OCI-LY1 (cell line): ENCODE measurements at regions not wholly inside any gene's neighbourhood (a gene's known extent, or its start where the extent isn't known, plus 50 kb on each side); places are given as distances from the start of the nearest gene placed in this dataset.

Source experiments
- H2AFZ ChIP-seq: fragments of 200-600 bp; sonication (generic), shearing (Covaris generic); 2 replicates; pipeline ENCODE4 v1.6.0; 2014; ENCODE audit warnings: antibody characterized with exemption, mild to moderate bottlenecking, low read length
- H3F3A ChIP-seq: fragments of 200-600 bp; sonication (generic), shearing (Covaris generic); 2 replicates; pipeline ENCODE4 v1.6.0; 2014; ENCODE audit warnings: mild to moderate bottlenecking, antibody characterized with exemption, low read length, moderate library complexity; ENCODE audit not compliant: insufficient read depth
- H3K27ac ChIP-seq: fragments of 200-600 bp; sonication (generic); 2 replicates; pipeline ENCODE4 v1.5.1; 2014; ENCODE audit warnings: low read length, mixed run types, mild to moderate bottlenecking, low read depth; ENCODE audit not compliant: poor library complexity, severe bottlenecking
- H3K27me3 ChIP-seq: fragments of 200-600 bp; sonication (generic); 2 replicates; pipeline ENCODE4 v1.6.0; 2014; ENCODE audit warnings: antibody characterized with exemption, mild to moderate bottlenecking, low read length, moderate library complexity; ENCODE audit not compliant: insufficient read depth
- H3K36me3 ChIP-seq: fragments of 200-600 bp; sonication (generic); 2 replicates; pipeline ENCODE4 v1.6.1; 2014; ENCODE audit warnings: mild to moderate bottlenecking, antibody characterized with exemption, low read length, moderate library complexity, mixed read lengths; ENCODE audit not compliant: insufficient read depth
- H3K4me1 ChIP-seq: fragments of 200-600 bp; sonication (generic); 2 replicates; pipeline ENCODE4 v1.5.1; 2014; ENCODE audit warnings: mild to moderate bottlenecking, low read length, moderate library complexity; ENCODE audit not compliant: insufficient read depth, severe bottlenecking
- H3K4me2 ChIP-seq: fragments of 200-600 bp; sonication (generic), shearing (Covaris generic); 2 replicates; pipeline ENCODE4 v1.6.1; 2014; ENCODE audit warnings: low read length
- H3K4me3 ChIP-seq: fragments of 200-600 bp; sonication (generic); 2 replicates; pipeline ENCODE4 v1.5.1; 2014; ENCODE audit warnings: low read length, low read depth, mild to moderate bottlenecking, mixed read lengths; ENCODE audit not compliant: poor library complexity, severe bottlenecking
- H3K79me2 ChIP-seq: fragments of 200-600 bp; shearing (Covaris generic); 2 replicates; pipeline ENCODE4 v1.6.1; 2016; ENCODE audit warnings: mixed run types, low read length, mixed read lengths; ENCODE audit not compliant: insufficient read depth
- H3K9ac ChIP-seq: fragments of 200-600 bp; sonication (generic), shearing (Covaris generic); 2 replicates; pipeline ENCODE4 v1.6.1; 2014; ENCODE audit warnings: mild to moderate bottlenecking, low read length, mixed read lengths
- H3K9me2 ChIP-seq: fragments of 200-600 bp; sonication (generic), shearing (Covaris generic); 2 replicates; pipeline ENCODE4 v1.6.1; 2014; ENCODE audit warnings: low read depth, mild to moderate bottlenecking, low read length, mixed read lengths
- H3K9me3 ChIP-seq: fragments of 200-600 bp; shearing (Covaris generic); 2 replicates; pipeline ENCODE4 v1.6.1; 2014; ENCODE audit warnings: low read length, mixed read lengths
- H4K20me1 ChIP-seq: fragments of 200-600 bp; sonication (generic), shearing (Covaris generic); 2 replicates; pipeline ENCODE4 v1.6.0; 2016; ENCODE audit warnings: mild to moderate bottlenecking, low read length; ENCODE audit not compliant: insufficient read depth
- CTCF ChIP-seq: fragments of 200-600 bp; sonication (generic), shearing (Covaris generic); IDR thresholded peaks from 2 replicates; pipeline ENCODE4 v1.5.1; 2017; ENCODE audit warnings: mild to moderate bottlenecking, antibody characterized with exemption, low read length, moderate library complexity, mixed read lengths
- EZH2 ChIP-seq: fragments of 200-600 bp; sonication (generic), shearing (Covaris generic); IDR thresholded peaks from 2 replicates; pipeline ENCODE4 v1.8.0; 2017; ENCODE audit warnings: borderline replicate concordance, mixed run types, mild to moderate bottlenecking, antibody characterized with exemption, low read length, moderate library complexity, mixed read lengths

GRCh38 chr13:58190577-58190976 lies 559.0 kb downstream of the PCDH17 start:
- Histone ChIP-seq H4K20me1 (no peaks in the 10 kb centered on the region), H3F3A (no peaks in the 10 kb centered on the region), H3K9me3 (no peaks in the 10 kb centered on the region), H3K4me3 (no peak overlapping the region), H3K27ac (no peak overlapping the region), H3K36me3 (no peaks in the 10 kb centered on the region), H3K4me1 (no peaks in the 10 kb centered on the region), H3K27me3 (no peaks in the 10 kb centered on the region), H3K4me2 (no peak overlapping the region), H3K9me2 (no peaks in the 10 kb centered on the region), H3K9ac (no peak overlapping the region), H3K79me2 (no peaks in the 10 kb centered on the region), H2AFZ (no peak overlapping the region)
- TF ChIP-seq EZH2 (no peak), CTCF (no peak)

GRCh38 chr13:58191754-58192153 lies 560.2 kb downstream of the PCDH17 start:
- Histone ChIP-seq H3K27ac (no peak overlapping the region), H3K36me3 (no peaks in the 10 kb centered on the region), H3K9me3 (no peaks in the 10 kb centered on the region), H3K4me3 (no peak overlapping the region), H2AFZ (no peak overlapping the region), H3K4me1 (no peaks in the 10 kb centered on the region), H3K4me2 (no peak overlapping the region), H3K9ac (no peak overlapping the region), H3F3A (no peaks in the 10 kb centered on the region), H3K79me2 (no peaks in the 10 kb centered on the region), H4K20me1 (no peaks in the 10 kb centered on the region), H3K27me3 (no peaks in the 10 kb centered on the region), H3K9me2 (no peaks in the 10 kb centered on the region)
- TF ChIP-seq CTCF (no peak), EZH2 (no peak)

GRCh38 chr13:58202099-58202498 lies 570.6 kb downstream of the PCDH17 start:
- H3K9me2 ChIP-seq: no peaks in the 10 kb centered on the region

More at GRCh38 chr13:58202099-58202498, 570.6 kb downstream of the PCDH17 start:
- H3K36me3 ChIP-seq: no peaks in the 10 kb centered on the region
- no peak overlapping the region for H3K27ac ChIP-seq
- TF ChIP-seq EZH2 (no peak), CTCF (no peak)
- no peak overlapping the region for H3K4me2 ChIP-seq
- no peaks in the 10 kb centered on the region for H3K9me3 ChIP-seq
- H3K4me3 ChIP-seq: no peak overlapping the region
- no peaks in the 10 kb centered on the region for H4K20me1 ChIP-seq
- H3K79me2 ChIP-seq: no peaks in the 10 kb centered on the region
- H2AFZ ChIP-seq: no peak overlapping the region
- no peaks in the 10 kb centered on the region for H3F3A ChIP-seq
- H3K27me3 ChIP-seq: no peaks in the 10 kb centered on the region
- H3K4me1 ChIP-seq: no peaks in the 10 kb centered on the region
- H3K9ac ChIP-seq: no peak overlapping the region
